HFFc6 (cell line): ENCODE measurements at regions not wholly inside any gene's neighbourhood (a gene's known extent, or its start where the extent isn't known, plus 50 kb on each side); places are given as distances from the start of the nearest gene placed in this dataset.

Experiments used
- DNase-seq: peaks from one replicate; pipeline ENCODE4 v3.0.0-alpha.2; 2018
- H3K27ac Mint-ChIP-seq: 2 replicates; pipeline ENCODE4 v1.8.0; 2020; ENCODE audit warnings: mild to moderate bottlenecking, mixed read lengths
- H3K27me3 Mint-ChIP-seq: 2 replicates; pipeline ENCODE4 v1.8.0; 2021; ENCODE audit warnings: mild to moderate bottlenecking, moderate library complexity, mixed read lengths; ENCODE audit not compliant: insufficient read depth
- H3K36me3 Mint-ChIP-seq: 2 replicates; pipeline ENCODE4 v1.8.0; 2021; ENCODE audit warnings: low read depth, mixed read lengths
- H3K4me1 Mint-ChIP-seq: 2 replicates; pipeline ENCODE4 v1.8.0; 2020; ENCODE audit warnings: low read depth, mixed read lengths
- H3K4me3 Mint-ChIP-seq: 2 replicates; pipeline ENCODE4 v1.8.0; 2020; ENCODE audit warnings: mild to moderate bottlenecking, moderate library complexity, mixed read lengths
- H3K9me3 Mint-ChIP-seq: 2 replicates; pipeline ENCODE4 v1.8.0; 2020; ENCODE audit warnings: mild to moderate bottlenecking, mixed read lengths
- TF ChIP-seq, protein P1 (sequence below): fragments of 200-600 bp; sonication (generic); IDR thresholded peaks from 2 replicates; pipeline ENCODE4 v1.5.0; 2021; ENCODE audit warnings: antibody characterized with exemption, mild to moderate bottlenecking

DNA sequence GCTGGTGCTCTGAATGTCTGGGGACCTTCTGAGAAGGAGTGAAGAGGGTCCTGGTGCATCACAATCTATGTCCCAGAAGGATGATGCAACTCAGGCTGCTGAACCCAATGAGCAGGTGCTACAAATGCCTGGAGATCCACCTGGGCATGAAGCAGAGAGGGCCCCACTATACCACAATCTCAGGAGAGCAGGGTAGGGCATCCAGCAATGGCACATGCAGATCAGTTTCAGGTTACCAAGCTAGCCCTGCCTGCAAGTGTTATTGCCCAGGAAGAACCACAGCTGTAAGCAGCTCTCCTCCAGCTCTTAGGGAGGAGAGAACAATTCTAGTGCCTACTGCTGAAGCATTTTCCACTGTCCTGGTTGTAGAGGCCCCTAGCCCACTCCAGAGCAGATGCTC is 389.2 kb upstream of the TNC start:
- Mint-ChIP-seq H3K9me3 (no peaks in the 10 kb centered on the region), H3K4me3 (no peak overlapping the region), H3K4me1 (no peaks in the 10 kb centered on the region), H3K27me3 (peaks cover 6% of the 10 kb centered on the region; the same call in 1 of the 2 replicates), H3K36me3 (no peaks in the 10 kb centered on the region), H3K27ac (no peak overlapping the region)
- no peak for DNase-seq
- TF ChIP-seq, protein P1, sequence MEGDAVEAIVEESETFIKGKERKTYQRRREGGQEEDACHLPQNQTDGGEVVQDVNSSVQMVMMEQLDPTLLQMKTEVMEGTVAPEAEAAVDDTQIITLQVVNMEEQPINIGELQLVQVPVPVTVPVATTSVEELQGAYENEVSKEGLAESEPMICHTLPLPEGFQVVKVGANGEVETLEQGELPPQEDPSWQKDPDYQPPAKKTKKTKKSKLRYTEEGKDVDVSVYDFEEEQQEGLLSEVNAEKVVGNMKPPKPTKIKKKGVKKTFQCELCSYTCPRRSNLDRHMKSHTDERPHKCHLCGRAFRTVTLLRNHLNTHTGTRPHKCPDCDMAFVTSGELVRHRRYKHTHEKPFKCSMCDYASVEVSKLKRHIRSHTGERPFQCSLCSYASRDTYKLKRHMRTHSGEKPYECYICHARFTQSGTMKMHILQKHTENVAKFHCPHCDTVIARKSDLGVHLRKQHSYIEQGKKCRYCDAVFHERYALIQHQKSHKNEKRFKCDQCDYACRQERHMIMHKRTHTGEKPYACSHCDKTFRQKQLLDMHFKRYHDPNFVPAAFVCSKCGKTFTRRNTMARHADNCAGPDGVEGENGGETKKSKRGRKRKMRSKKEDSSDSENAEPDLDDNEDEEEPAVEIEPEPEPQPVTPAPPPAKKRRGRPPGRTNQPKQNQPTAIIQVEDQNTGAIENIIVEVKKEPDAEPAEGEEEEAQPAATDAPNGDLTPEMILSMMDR: no peak

DNA sequence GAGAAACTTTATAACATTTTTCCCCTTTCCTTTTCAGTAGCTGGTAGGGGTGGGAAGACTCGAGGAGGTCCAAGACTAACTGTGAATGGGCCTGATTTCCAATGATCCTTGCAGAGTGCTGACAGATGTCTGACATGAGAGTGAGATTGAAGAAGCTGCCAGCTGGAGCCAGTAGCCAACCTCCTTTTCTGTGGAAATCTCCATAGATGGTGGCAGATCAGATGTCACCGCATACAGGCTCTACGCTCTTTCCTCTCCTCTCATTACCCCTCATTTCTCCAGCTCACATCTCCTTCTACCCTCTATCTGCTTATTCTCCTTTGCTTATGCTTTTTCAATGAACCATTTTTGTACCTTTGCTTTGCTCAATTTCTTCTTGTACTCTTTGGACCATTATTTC is 395.2 kb upstream of the TNC start:
- DNase-seq: no peak
- H3K27me3 Mint-ChIP-seq: peaks cover 1% of the 10 kb centered on the region; the same call in 1 of the 2 replicates
- no peaks in the 10 kb centered on the region for H3K36me3 Mint-ChIP-seq
- no peak overlapping the region for H3K27ac Mint-ChIP-seq
- TF ChIP-seq, protein P1: no peak
- peaks cover 21% of the 10 kb centered on the region for H3K4me1 Mint-ChIP-seq
- H3K4me3 Mint-ChIP-seq: no peak overlapping the region
- no peaks in the 10 kb centered on the region for H3K9me3 Mint-ChIP-seq

GRCh38 chr9:115514454-115514853 is 396.5 kb upstream of the TNC start:
- Mint-ChIP-seq H3K9me3 (no peaks in the 10 kb centered on the region), H3K4me1 (peaks cover 33% of the 10 kb centered on the region), H3K27ac (no peak overlapping the region), H3K4me3 (no peak overlapping the region), H3K27me3 (no peaks in the 10 kb centered on the region; the same call in 1 of the 2 replicates), H3K36me3 (no peaks in the 10 kb centered on the region)
- TF ChIP-seq, protein P1: no peak
- DNase-seq: no peak

DNA sequence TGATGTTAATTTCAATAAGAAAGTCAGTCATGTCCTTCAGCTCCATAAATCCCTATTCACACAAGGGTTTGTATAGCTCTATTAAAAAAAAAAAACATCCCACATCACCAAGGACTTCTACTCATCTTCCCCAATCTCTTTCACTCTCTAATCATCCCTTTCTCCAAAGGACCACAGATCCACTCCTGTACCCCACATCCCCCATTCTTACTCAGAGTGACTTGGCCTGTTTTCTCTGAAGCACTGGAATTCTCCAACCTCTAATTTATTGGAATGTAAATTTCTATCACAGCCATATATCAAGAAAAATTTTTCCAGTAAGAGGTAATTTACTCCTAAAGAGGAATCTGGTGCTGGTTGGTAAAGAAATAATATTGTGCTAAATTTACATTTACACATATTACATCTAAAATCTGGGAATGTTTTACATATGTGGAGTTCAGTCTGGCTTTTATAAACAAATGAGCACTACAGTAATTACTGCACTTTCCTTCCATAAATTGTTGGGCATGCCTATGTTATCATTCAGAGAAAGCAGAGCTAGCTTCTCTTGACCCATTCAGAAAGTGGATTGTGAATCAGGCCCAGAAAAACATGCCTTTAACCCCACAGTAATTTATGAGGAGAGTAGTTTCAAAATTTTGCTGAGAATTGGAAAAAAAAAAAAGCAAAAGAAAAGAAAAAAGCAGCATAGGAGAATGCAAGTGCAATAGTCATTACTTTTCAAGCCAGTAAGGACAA is 399.5 kb upstream of the TNC start:
- peak overlapping the region; percentile 6; the same call in 1 of the 2 replicates for H3K4me3 Mint-ChIP-seq
- H3K36me3 Mint-ChIP-seq: no peaks in the 10 kb centered on the region
- peak; percentile 65 for DNase-seq
- H3K27me3 Mint-ChIP-seq: no peaks in the 10 kb centered on the region
- no peaks in the 10 kb centered on the region for H3K9me3 Mint-ChIP-seq
- peak overlapping the region; percentile 44 for H3K27ac Mint-ChIP-seq
- TF ChIP-seq, protein P1: no peak
- H3K4me1 Mint-ChIP-seq: peaks cover 33% of the 10 kb centered on the region

DNA sequence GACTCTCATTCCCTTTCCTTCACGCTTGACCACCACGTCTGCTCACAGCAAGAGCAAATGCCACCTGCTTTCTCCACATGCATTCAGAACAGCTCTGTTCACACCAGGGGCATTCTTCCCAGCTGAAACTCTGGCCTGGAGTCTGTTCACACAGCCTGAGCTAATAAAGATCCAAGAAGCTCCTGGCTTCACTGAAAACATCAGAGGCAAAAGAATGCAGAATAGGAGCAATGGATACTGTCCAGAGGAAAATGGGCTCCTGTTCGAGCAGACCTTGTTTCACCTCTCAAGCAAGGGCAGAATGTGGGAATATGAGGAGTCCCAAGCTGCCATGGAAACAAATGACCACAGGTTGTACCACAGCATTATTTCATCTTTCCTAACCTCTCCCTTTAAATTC is 402.7 kb upstream of the TNC start:
- TF ChIP-seq, protein P1: no peak
- Mint-ChIP-seq H3K9me3 (no peaks in the 10 kb centered on the region), H3K4me1 (peaks cover 38% of the 10 kb centered on the region), H3K27ac (no peak overlapping the region), H3K4me3 (no peak overlapping the region), H3K36me3 (no peaks in the 10 kb centered on the region), H3K27me3 (peaks cover 3% of the 10 kb centered on the region; the same call in 1 of the 2 replicates)
- DNase-seq: no peak
